Prostate gland (tissue), 2 donors: ENCODE measurements at regions not wholly inside any gene's neighbourhood (a gene's known extent, or its start where the extent isn't known, plus 50 kb on each side); places are given as distances from the start of the nearest gene placed in this dataset.

ENCODE experiments used
- DNase-seq: peaks from one replicate; pipeline ENCODE4 v3.0.0-alpha.2; 2019; ENCODE audit warnings: low spot score
- H3K27ac ChIP-seq, 2 donors: fragments of 200-600 bp; sonication (generic); 2 replicates each; pipeline ENCODE4 v1.5.1; 2017 to 2019
- H3K27me3 ChIP-seq: fragments of 200-600 bp; sonication (generic); replicated peaks from 2 replicates; pipeline ENCODE4 v1.5.1; 2019; ENCODE audit not compliant: insufficient read depth
- H3K36me3 ChIP-seq, 2 donors: fragments of 200-600 bp; sonication (generic); 1 replicate in 1 of 2; 2 replicates in 1 of 2; pipeline versions ENCODE4 v1.5.1 to v1.8.1; 2017 to 2019
- H3K4me1 ChIP-seq: fragments of 200-600 bp; sonication (generic); replicated peaks from 2 replicates; pipeline ENCODE4 v1.5.1; 2019
- H3K4me3 ChIP-seq, 2 donors: fragments of 200-600 bp; sonication (generic); 2 replicates each; pipeline ENCODE4 v1.5.1; 2017 to 2019
- H3K9me3 ChIP-seq: fragments of 200-600 bp; sonication (generic); 2 replicates; pipeline ENCODE4 v1.5.1; 2017
- CTCF ChIP-seq, 4 experiments: fragments of 200-600 bp in 2 of 4; fragments of 450-650 bp in 2 of 4; sonication (generic) in 2 of 4; IDR thresholded peaks; 1 replicate in 3 of 4; 2 replicates in 1 of 4; pipeline ENCODE4 v1.5.1; 2016 to 2019; ENCODE audit warnings: antibody characterized with exemption in 4 of 4, mild to moderate bottlenecking in 2 of 4, moderate library complexity in 2 of 4
- POLR2A ChIP-seq: fragments of 450-650 bp; IDR thresholded peaks from one replicate; pipeline ENCODE4 v1.6.1; 2016; ENCODE audit warnings: antibody characterized with exemption, mild to moderate bottlenecking
- POLR2AphosphoS5 ChIP-seq: sonication (generic); formaldehyde crosslinking; IDR thresholded peaks from one replicate; pipeline ENCODE4 v1.6.1; 2017; ENCODE audit warnings: antibody characterized with exemption
- WGBS: methylation state at CpG from one replicate; pipeline ENCODE4 v1.1.5; 2018; 5-methylcytosine and 5-hydroxymethylcytosine counted together
- intact Hi-C: fragments of 100-400 bp; cut with DNase I; formaldehyde crosslinking; loops from one replicate; pipeline ENCODE4 v1.14.2; 2022

GRCh38 chr2:10201201-10201600, 78.7 kb downstream of the RRM2 start:
- Histone ChIP-seq H3K36me3 (no peaks in the 10 kb centered on the region), H3K9me3 (no peaks in the 10 kb centered on the region), H3K4me3 (no peak overlapping the region), H3K27me3 (no peaks in the 10 kb centered on the region), H3K4me1 (no peaks in the 10 kb centered on the region), H3K27ac (no peak overlapping the region)
- WGBS: 48% methylated on average over 4 of the region's 4 CpGs
- no peak for DNase-seq
- TF ChIP-seq POLR2A (no peak), CTCF (IDR thresholded peaks at IDR 0.05) (no peak), POLR2AphosphoS5 (no peak)
- intact Hi-C loops: no loop called here

GRCh38 chr2:10202131-10202665, 79.7 kb downstream of the RRM2 start:
- Histone ChIP-seq H3K27me3 (no peaks in the 10 kb centered on the region), H3K4me3 (no peak overlapping the region), H3K27ac (no peak overlapping the region), H3K4me1 (no peaks in the 10 kb centered on the region), H3K9me3 (no peaks in the 10 kb centered on the region), H3K36me3 (no peaks in the 10 kb centered on the region)
- TF ChIP-seq POLR2A (no peak), POLR2AphosphoS5 (no peak), CTCF (IDR thresholded peaks at IDR 0.05) (no peak)
- DNase-seq: no peak
- 68% methylated on average over 4 of the region's 4 CpGs for WGBS
- intact Hi-C loops: no loop called here

- DNase-seq: no peak
- intact Hi-C loops: no loop called here
- Histone ChIP-seq H3K4me3 (no peak overlapping the region), H3K36me3 (no peaks in the 10 kb centered on the region), H3K27ac (no peak overlapping the region), H3K9me3 (no peaks in the 10 kb centered on the region), H3K4me1 (no peaks in the 10 kb centered on the region), H3K27me3 (no peaks in the 10 kb centered on the region)
- WGBS: 87% methylated on average over 25 of the region's 25 CpGs
- TF ChIP-seq POLR2AphosphoS5 (no peak), CTCF (IDR thresholded peaks at IDR 0.05) (no peak), POLR2A (no peak)
Measured at GRCh38 chr2:10204326-10205161, 82.0 kb downstream of the RRM2 start.

- Histone ChIP-seq H3K9me3 (no peaks in the 10 kb centered on the region), H3K27me3 (no peaks in the 10 kb centered on the region), H3K4me3 (no peak overlapping the region), H3K36me3 (no peaks in the 10 kb centered on the region), H3K4me1 (no peaks in the 10 kb centered on the region), H3K27ac (no peak overlapping the region)
- no peak for DNase-seq
- intact Hi-C loops: no loop called here
- 89% methylated on average over 9 of the region's 9 CpGs for WGBS
- TF ChIP-seq CTCF (IDR thresholded peaks at IDR 0.05) (no peak), POLR2A (no peak), POLR2AphosphoS5 (no peak)
Measured at GRCh38 chr2:10205162-10205475, 82.6 kb downstream of the RRM2 start.

GRCh38 chr2:10208736-10209135, 86.2 kb downstream of the RRM2 start:
- H3K36me3 ChIP-seq: no peaks in the 10 kb centered on the region
- H3K27ac ChIP-seq: no peak overlapping the region
- WGBS: 61% methylated on average over 5 of the region's 5 CpGs
- DNase-seq: no peak
- H3K9me3 ChIP-seq: no peaks in the 10 kb centered on the region
- no peak overlapping the region for H3K4me3 ChIP-seq
- intact Hi-C loops: no loop called here
- H3K27me3 ChIP-seq: no peaks in the 10 kb centered on the region
- no peaks in the 10 kb centered on the region for H3K4me1 ChIP-seq
- TF ChIP-seq POLR2AphosphoS5 (no peak), POLR2A (no peak), CTCF (IDR thresholded peaks at IDR 0.05) (no peak)
